OCI-LY1 (cell line): ENCODE measurements at regions not wholly inside any gene's neighbourhood (a gene's known extent, or its start where the extent isn't known, plus 50 kb on each side); places are given as distances from the start of the nearest gene placed in this dataset.

Source experiments
- H2AFZ ChIP-seq: fragments of 200-600 bp; sonication (generic), shearing (Covaris generic); 2 replicates; pipeline ENCODE4 v1.6.0; 2014; ENCODE audit warnings: antibody characterized with exemption, mild to moderate bottlenecking, low read length
- H3F3A ChIP-seq: fragments of 200-600 bp; sonication (generic), shearing (Covaris generic); 2 replicates; pipeline ENCODE4 v1.6.0; 2014; ENCODE audit warnings: mild to moderate bottlenecking, antibody characterized with exemption, low read length, moderate library complexity; ENCODE audit not compliant: insufficient read depth
- H3K27ac ChIP-seq: fragments of 200-600 bp; sonication (generic); 2 replicates; pipeline ENCODE4 v1.5.1; 2014; ENCODE audit warnings: low read length, mixed run types, mild to moderate bottlenecking, low read depth; ENCODE audit not compliant: poor library complexity, severe bottlenecking
- H3K27me3 ChIP-seq: fragments of 200-600 bp; sonication (generic); 2 replicates; pipeline ENCODE4 v1.6.0; 2014; ENCODE audit warnings: antibody characterized with exemption, mild to moderate bottlenecking, low read length, moderate library complexity; ENCODE audit not compliant: insufficient read depth
- H3K36me3 ChIP-seq: fragments of 200-600 bp; sonication (generic); 2 replicates; pipeline ENCODE4 v1.6.1; 2014; ENCODE audit warnings: mild to moderate bottlenecking, antibody characterized with exemption, low read length, moderate library complexity, mixed read lengths; ENCODE audit not compliant: insufficient read depth
- H3K4me1 ChIP-seq: fragments of 200-600 bp; sonication (generic); 2 replicates; pipeline ENCODE4 v1.5.1; 2014; ENCODE audit warnings: mild to moderate bottlenecking, low read length, moderate library complexity; ENCODE audit not compliant: insufficient read depth, severe bottlenecking
- H3K4me2 ChIP-seq: fragments of 200-600 bp; sonication (generic), shearing (Covaris generic); 2 replicates; pipeline ENCODE4 v1.6.1; 2014; ENCODE audit warnings: low read length
- H3K4me3 ChIP-seq: fragments of 200-600 bp; sonication (generic); 2 replicates; pipeline ENCODE4 v1.5.1; 2014; ENCODE audit warnings: low read length, low read depth, mild to moderate bottlenecking, mixed read lengths; ENCODE audit not compliant: poor library complexity, severe bottlenecking
- H3K79me2 ChIP-seq: fragments of 200-600 bp; shearing (Covaris generic); 2 replicates; pipeline ENCODE4 v1.6.1; 2016; ENCODE audit warnings: mixed run types, low read length, mixed read lengths; ENCODE audit not compliant: insufficient read depth
- H3K9ac ChIP-seq: fragments of 200-600 bp; sonication (generic), shearing (Covaris generic); 2 replicates; pipeline ENCODE4 v1.6.1; 2014; ENCODE audit warnings: mild to moderate bottlenecking, low read length, mixed read lengths
- H3K9me2 ChIP-seq: fragments of 200-600 bp; sonication (generic), shearing (Covaris generic); 2 replicates; pipeline ENCODE4 v1.6.1; 2014; ENCODE audit warnings: low read depth, mild to moderate bottlenecking, low read length, mixed read lengths
- H3K9me3 ChIP-seq: fragments of 200-600 bp; shearing (Covaris generic); 2 replicates; pipeline ENCODE4 v1.6.1; 2014; ENCODE audit warnings: low read length, mixed read lengths
- H4K20me1 ChIP-seq: fragments of 200-600 bp; sonication (generic), shearing (Covaris generic); 2 replicates; pipeline ENCODE4 v1.6.0; 2016; ENCODE audit warnings: mild to moderate bottlenecking, low read length; ENCODE audit not compliant: insufficient read depth
- EZH2 ChIP-seq: fragments of 200-600 bp; sonication (generic), shearing (Covaris generic); IDR thresholded peaks from 2 replicates; pipeline ENCODE4 v1.8.0; 2017; ENCODE audit warnings: borderline replicate concordance, mixed run types, mild to moderate bottlenecking, antibody characterized with exemption, low read length, moderate library complexity, mixed read lengths
- TF ChIP-seq, protein P1 (sequence below): fragments of 200-600 bp; sonication (generic), shearing (Covaris generic); IDR thresholded peaks from 2 replicates; pipeline ENCODE4 v1.5.1; 2017; ENCODE audit warnings: mild to moderate bottlenecking, antibody characterized with exemption, low read length, moderate library complexity, mixed read lengths

DNA sequence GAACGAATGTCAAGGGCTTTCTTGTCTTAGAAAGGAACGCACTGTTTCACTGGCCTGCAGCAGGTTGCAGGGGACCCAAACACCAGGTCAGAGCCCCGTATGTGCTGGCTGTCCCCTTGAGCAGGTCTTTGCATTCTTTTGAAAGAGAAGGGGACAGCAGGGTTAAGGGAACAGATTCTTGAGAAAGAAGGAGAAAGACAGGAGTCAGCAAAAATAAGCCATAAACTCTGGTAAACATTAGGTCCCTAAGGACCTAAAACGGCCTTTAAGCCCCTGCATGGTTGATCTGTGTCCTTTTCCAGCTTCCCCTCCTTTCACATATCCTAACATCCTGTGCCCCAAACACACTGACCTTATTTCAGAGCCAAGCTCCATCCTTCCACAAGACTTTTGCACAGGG, 190.8 kb upstream of the ADRA1B start:
- Histone ChIP-seq H3K4me3 (no peak overlapping the region), H3K4me1 (no peaks in the 10 kb centered on the region), H3K9me3 (no peaks in the 10 kb centered on the region), H2AFZ (no peak overlapping the region), H3F3A (no peaks in the 10 kb centered on the region), H4K20me1 (no peaks in the 10 kb centered on the region), H3K79me2 (no peaks in the 10 kb centered on the region), H3K27ac (no peak overlapping the region), H3K9ac (no peak overlapping the region), H3K4me2 (no peak overlapping the region), H3K36me3 (no peaks in the 10 kb centered on the region), H3K9me2 (no peaks in the 10 kb centered on the region), H3K27me3 (no peaks in the 10 kb centered on the region)
- TF ChIP-seq, protein P1, sequence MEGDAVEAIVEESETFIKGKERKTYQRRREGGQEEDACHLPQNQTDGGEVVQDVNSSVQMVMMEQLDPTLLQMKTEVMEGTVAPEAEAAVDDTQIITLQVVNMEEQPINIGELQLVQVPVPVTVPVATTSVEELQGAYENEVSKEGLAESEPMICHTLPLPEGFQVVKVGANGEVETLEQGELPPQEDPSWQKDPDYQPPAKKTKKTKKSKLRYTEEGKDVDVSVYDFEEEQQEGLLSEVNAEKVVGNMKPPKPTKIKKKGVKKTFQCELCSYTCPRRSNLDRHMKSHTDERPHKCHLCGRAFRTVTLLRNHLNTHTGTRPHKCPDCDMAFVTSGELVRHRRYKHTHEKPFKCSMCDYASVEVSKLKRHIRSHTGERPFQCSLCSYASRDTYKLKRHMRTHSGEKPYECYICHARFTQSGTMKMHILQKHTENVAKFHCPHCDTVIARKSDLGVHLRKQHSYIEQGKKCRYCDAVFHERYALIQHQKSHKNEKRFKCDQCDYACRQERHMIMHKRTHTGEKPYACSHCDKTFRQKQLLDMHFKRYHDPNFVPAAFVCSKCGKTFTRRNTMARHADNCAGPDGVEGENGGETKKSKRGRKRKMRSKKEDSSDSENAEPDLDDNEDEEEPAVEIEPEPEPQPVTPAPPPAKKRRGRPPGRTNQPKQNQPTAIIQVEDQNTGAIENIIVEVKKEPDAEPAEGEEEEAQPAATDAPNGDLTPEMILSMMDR: no peak
- no peak for TF ChIP-seq EZH2

DNA sequence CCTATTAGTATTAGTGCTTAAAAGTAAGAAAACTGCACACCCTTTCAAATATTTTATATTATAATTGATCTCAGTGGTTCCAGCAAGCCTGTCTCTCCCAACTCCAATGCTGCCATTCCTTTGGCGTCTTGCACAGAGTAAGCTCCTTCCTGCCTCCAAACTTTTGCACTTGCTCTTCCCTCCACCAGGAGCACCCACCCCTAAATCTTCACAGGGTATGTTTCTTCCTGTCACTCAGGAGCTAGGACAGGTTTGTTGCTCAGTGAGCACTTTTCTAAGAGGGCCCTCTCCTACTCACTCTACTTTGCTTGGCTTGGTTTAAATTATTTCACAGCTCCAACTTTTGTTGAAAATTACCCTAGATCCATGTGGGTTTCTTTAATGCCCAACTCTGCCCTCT, 189.1 kb upstream of the ADRA1B start:
- no peak for TF ChIP-seq EZH2
- TF ChIP-seq, protein P1: no peak
- H3K4me2 ChIP-seq: no peak overlapping the region
- no peaks in the 10 kb centered on the region for H4K20me1 ChIP-seq
- no peaks in the 10 kb centered on the region for H3K36me3 ChIP-seq
- no peaks in the 10 kb centered on the region for H3K79me2 ChIP-seq
- no peaks in the 10 kb centered on the region for H3K9me3 ChIP-seq
- no peaks in the 10 kb centered on the region for H3K9me2 ChIP-seq
- H3K27me3 ChIP-seq: no peaks in the 10 kb centered on the region
- no peaks in the 10 kb centered on the region for H3K4me1 ChIP-seq
- H3F3A ChIP-seq: no peaks in the 10 kb centered on the region
- no peak overlapping the region for H3K27ac ChIP-seq
- no peak overlapping the region for H3K4me3 ChIP-seq
- H2AFZ ChIP-seq: no peak overlapping the region
- no peak overlapping the region for H3K9ac ChIP-seq

DNA sequence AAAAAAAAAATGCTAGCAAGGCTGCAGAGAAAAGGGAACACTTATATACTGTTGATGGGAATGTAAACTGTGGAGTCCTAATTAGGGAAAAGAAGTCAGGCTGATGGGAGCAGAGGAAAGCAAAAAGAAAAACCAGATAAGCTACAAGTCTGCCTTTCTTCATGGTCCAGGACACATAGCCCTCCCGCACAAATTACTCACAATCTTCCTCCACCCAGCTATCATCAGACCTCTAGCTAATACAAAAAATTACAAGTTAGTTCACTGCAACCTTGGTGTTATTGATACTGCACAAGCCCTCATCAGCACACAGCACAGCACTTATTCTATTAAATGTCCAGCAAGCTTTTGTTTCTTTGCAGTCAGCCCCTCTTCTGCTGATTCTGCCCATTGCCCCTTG, 186.0 kb upstream of the ADRA1B start:
- no peaks in the 10 kb centered on the region for H3K4me1 ChIP-seq
- no peak overlapping the region for H2AFZ ChIP-seq
- H3K36me3 ChIP-seq: no peaks in the 10 kb centered on the region
- no peaks in the 10 kb centered on the region for H3K27me3 ChIP-seq
- no peak for TF ChIP-seq EZH2
- TF ChIP-seq, protein P1: no peak
- H3K79me2 ChIP-seq: no peaks in the 10 kb centered on the region
- no peaks in the 10 kb centered on the region for H3F3A ChIP-seq
- H3K4me2 ChIP-seq: no peak overlapping the region
- no peaks in the 10 kb centered on the region for H4K20me1 ChIP-seq
- no peak overlapping the region for H3K9ac ChIP-seq
- H3K9me2 ChIP-seq: no peaks in the 10 kb centered on the region
- H3K9me3 ChIP-seq: no peaks in the 10 kb centered on the region
- no peak overlapping the region for H3K27ac ChIP-seq
- H3K4me3 ChIP-seq: no peak overlapping the region
